MM.1S (cell line): ENCODE measurements at regions not wholly inside any gene's neighbourhood (a gene's known extent, or its start where the extent isn't known, plus 50 kb on each side); places are given as distances from the start of the nearest gene placed in this dataset.

Experiments used
- DNase-seq: peaks from one replicate; pipeline ENCODE4 v3.0.0-alpha.2; 2015
- H2AFZ ChIP-seq: fragments of 300-600 bp; sonication (generic); 2 replicates; pipeline ENCODE4 v1.6.0; 2016; ENCODE audit warnings: antibody characterized with exemption, low read length
- H3F3A ChIP-seq: fragments of 300-600 bp; sonication (generic); 2 replicates; pipeline ENCODE4 v1.6.1; 2016; ENCODE audit warnings: mild to moderate bottlenecking, antibody characterized with exemption, low read length, moderate library complexity, mixed read lengths; ENCODE audit not compliant: insufficient read depth
- H3K27ac ChIP-seq: fragments of 300-600 bp; sonication (generic); 2 replicates; pipeline ENCODE4 v1.5.1; 2016; ENCODE audit warnings: mild to moderate bottlenecking, low read length
- H3K27me3 ChIP-seq: fragments of 300-600 bp; sonication (generic); replicated peaks from 2 replicates; pipeline ENCODE4 v1.6.0; 2016; ENCODE audit warnings: low read length; ENCODE audit not compliant: insufficient read depth
- H3K36me3 ChIP-seq: fragments of 300-600 bp; sonication (generic); replicated peaks from 2 replicates; pipeline ENCODE4 v1.6.1; 2016; ENCODE audit warnings: mild to moderate bottlenecking, low read length, mixed read lengths; ENCODE audit not compliant: insufficient read depth
- H3K4me1 ChIP-seq: fragments of 300-600 bp; sonication (generic); 2 replicates; pipeline ENCODE4 v1.6.1; 2016; ENCODE audit warnings: low read length, mixed read lengths
- H3K4me2 ChIP-seq: fragments of 300-600 bp; sonication (generic); 2 replicates; pipeline ENCODE4 v1.6.0; 2016; ENCODE audit warnings: low read depth, low read length
- H3K4me3 ChIP-seq: fragments of 300-600 bp; sonication (generic); 2 replicates; pipeline ENCODE4 v1.5.1; 2016; ENCODE audit warnings: low read length, mixed read lengths
- H3K79me2 ChIP-seq: fragments of 300-600 bp; sonication (generic); 2 replicates; pipeline ENCODE4 v1.6.1; 2016; ENCODE audit warnings: mixed run types, low read length, mixed read lengths
- H3K9ac ChIP-seq: fragments of 300-600 bp; sonication (generic); 2 replicates; pipeline ENCODE4 v1.6.1; 2016; ENCODE audit warnings: low read length, mixed read lengths
- H3K9me2 ChIP-seq: fragments of 300-600 bp; sonication (generic); replicated peaks from 2 replicates; pipeline ENCODE4 v1.6.1; 2016; ENCODE audit warnings: mild to moderate bottlenecking, low read length, mixed read lengths; ENCODE audit not compliant: insufficient read depth
- H3K9me3 ChIP-seq: fragments of 300-600 bp; sonication (generic); replicated peaks from 2 replicates; pipeline ENCODE4 v1.6.1; 2016; ENCODE audit warnings: mild to moderate bottlenecking, low read length, mixed read lengths; ENCODE audit not compliant: insufficient read depth
- H4K20me1 ChIP-seq: fragments of 300-600 bp; sonication (generic); 2 replicates; pipeline ENCODE4 v1.6.1; 2016; ENCODE audit warnings: mild to moderate bottlenecking, low read length, moderate library complexity, mixed read lengths; ENCODE audit not compliant: insufficient read depth
- CTCF ChIP-seq: fragments of 300-600 bp; sonication (generic); IDR thresholded peaks from 2 replicates; pipeline ENCODE4 v1.5.1; 2016; ENCODE audit warnings: antibody characterized with exemption, low read length, mixed read lengths
- EZH2 ChIP-seq: fragments of 300-600 bp; sonication (generic); optimal IDR thresholded peaks from 2 replicates; pipeline ENCODE3; 2017; ENCODE audit warnings: low read depth, mild to moderate bottlenecking, antibody characterized with exemption, low read length, mixed read lengths
- EZH2phosphoT487 ChIP-seq: fragments of 300-600 bp; sonication (generic); IDR thresholded peaks from 2 replicates; pipeline ENCODE4 v1.6.1; 2018; ENCODE audit warnings: antibody characterized with exemption, low read length

GRCh38 chr1:30417701-30418046 lies 305.7 kb downstream of the MATN1 start:
- Histone ChIP-seq H3K9me3 (no peaks in the 10 kb centered on the region), H4K20me1 (no peaks in the 10 kb centered on the region), H2AFZ (no peak overlapping the region), H3F3A (no peaks in the 10 kb centered on the region), H3K79me2 (no peaks in the 10 kb centered on the region), H3K4me1 (no peaks in the 10 kb centered on the region), H3K27me3 (peaks cover 95% of the 10 kb centered on the region), H3K4me3 (no peak overlapping the region), H3K9me2 (no peaks in the 10 kb centered on the region), H3K36me3 (no peaks in the 10 kb centered on the region), H3K4me2 (no peak overlapping the region), H3K9ac (no peak overlapping the region), H3K27ac (no peak overlapping the region)
- TF ChIP-seq EZH2 (no peak), CTCF (no peak), EZH2phosphoT487 (no peak)
- no peak for DNase-seq

DNA sequence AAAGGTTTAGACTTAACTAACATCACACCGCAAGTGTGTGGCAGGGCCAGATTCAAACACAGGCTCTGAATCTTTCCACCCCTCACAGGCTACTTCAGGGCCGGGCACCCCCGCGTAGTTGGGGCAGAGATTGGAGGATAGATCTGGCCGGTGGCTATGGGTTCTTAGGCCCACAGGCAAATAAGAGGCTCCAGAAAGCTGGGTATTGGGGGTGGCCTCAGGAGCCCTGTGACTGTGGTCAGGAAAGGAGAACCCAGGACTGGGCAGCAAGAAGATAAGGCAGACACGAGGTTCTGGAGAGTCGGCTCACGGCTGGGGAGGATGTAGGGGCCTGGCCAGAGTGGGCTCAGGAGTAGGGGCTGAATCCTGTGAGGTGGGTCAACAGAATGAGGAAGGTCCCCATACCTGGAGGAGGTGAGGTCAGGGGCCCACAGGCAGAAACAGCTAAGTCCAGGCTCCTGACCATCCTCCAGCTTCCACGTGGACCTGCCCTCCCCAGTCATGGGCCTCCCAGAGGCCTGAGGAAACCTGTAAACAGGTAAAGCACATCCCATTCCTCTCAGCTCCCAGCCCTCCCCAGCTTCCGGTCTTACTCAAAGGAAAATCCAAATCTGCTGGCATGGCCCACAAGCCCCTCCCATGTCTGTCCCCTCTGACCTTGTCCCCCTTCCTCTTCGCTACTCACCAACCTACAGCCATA lies 306.2 kb downstream of the MATN1 start:
- no peak overlapping the region for H3K9ac ChIP-seq
- H3K4me1 ChIP-seq = no peaks in the 10 kb centered on the region
- TF ChIP-seq CTCF = no peak
- no peak for TF ChIP-seq EZH2
- TF ChIP-seq EZH2phosphoT487 = no peak
- H3K27ac ChIP-seq = no peak overlapping the region
- no peaks in the 10 kb centered on the region for H3F3A ChIP-seq
- DNase-seq = no peak
- H2AFZ ChIP-seq = no peak overlapping the region
- peaks cover 95% of the 10 kb centered on the region for H3K27me3 ChIP-seq
- no peaks in the 10 kb centered on the region for H3K9me3 ChIP-seq
- H3K9me2 ChIP-seq = no peaks in the 10 kb centered on the region
- no peak overlapping the region for H3K4me2 ChIP-seq
- H3K79me2 ChIP-seq = no peaks in the 10 kb centered on the region
- no peak overlapping the region for H3K4me3 ChIP-seq
- no peaks in the 10 kb centered on the region for H3K36me3 ChIP-seq
- H4K20me1 ChIP-seq = no peaks in the 10 kb centered on the region

DNA sequence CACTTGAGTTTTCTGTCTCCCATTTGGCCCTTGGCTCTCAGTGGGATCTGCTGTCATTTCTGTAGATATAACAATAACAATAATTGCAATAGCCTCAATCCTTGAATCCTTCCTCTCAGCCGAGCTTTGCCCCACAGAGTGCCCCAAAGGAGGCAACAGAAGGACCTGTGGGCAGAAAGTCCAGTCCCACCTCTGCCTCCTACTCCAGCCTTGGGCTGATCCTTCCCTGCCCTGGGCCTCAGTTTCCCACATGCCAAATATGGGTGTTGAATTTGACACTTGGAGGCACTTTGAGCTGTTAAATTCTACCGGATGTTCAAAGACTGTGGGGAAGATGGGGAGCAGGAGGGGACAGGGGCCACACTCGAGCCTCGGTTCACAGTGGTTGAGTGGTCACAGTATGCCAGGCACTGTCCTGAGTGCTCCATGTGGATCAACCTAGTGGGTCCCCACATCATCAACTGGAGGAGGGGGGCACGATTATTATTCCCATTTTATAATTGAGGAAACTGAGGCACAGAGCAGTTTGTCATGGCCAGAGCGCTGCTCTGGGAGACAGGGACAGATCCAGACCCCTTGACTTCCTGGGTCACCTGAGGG lies 307.1 kb downstream of the MATN1 start:
- Histone ChIP-seq H3K79me2 (no peaks in the 10 kb centered on the region), H4K20me1 (no peaks in the 10 kb centered on the region), H3K9ac (no peak overlapping the region), H3K9me2 (no peaks in the 10 kb centered on the region), H3K36me3 (no peaks in the 10 kb centered on the region), H3K4me3 (no peak overlapping the region), H3K9me3 (no peaks in the 10 kb centered on the region), H3K27ac (no peak overlapping the region), H3K27me3 (peaks cover 95% of the 10 kb centered on the region), H3K4me1 (no peaks in the 10 kb centered on the region), H2AFZ (no peak overlapping the region), H3K4me2 (no peak overlapping the region), H3F3A (no peaks in the 10 kb centered on the region)
- DNase-seq = no peak
- TF ChIP-seq EZH2 (no peak), CTCF (no peak), EZH2phosphoT487 (no peak)
